ENCODE measurements at regions not wholly inside any gene's neighbourhood (a gene's known extent, or its start where the extent isn't known, plus 50 kb on each side); places are given as distances from the start of the nearest gene placed in this dataset.

DNA sequence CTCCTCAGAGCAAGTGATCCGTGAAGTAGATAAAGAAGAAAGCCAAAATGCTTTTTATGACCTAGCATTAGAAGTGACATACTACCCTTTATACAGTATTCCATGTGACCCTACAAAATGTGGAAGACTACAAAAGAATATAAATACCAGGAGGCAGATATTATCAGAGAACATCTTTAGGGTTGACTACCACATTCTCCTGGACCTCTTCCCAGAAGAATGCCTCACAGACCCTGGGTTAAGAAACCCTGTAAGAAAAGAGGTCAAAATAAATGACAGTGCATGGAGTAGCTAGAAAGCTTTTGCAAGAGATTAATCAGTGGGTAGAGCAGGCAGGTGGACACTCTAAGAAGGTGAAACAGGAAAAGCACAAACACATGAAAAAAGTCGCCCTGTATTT lies 69.2 kb downstream of the FANCF start:
- TF ChIP-seq ARNTL (CRISPR knock-in tag; IDR thresholded peaks at IDR 0.05; ENCODE audit: borderline replicate concordance, low read depth) (no peak), ZNF70 (CRISPR knock-in tag; IDR thresholded peaks at IDR 0.05) (no peak), TCF4 (CRISPR knock-in tag; IDR thresholded peaks at IDR 0.05; ENCODE audit: borderline replicate concordance) (no peak), RARB (CRISPR knock-in tag; IDR thresholded peaks at IDR 0.05) (no peak)
- TF ChIP-seq, protein P1, sequence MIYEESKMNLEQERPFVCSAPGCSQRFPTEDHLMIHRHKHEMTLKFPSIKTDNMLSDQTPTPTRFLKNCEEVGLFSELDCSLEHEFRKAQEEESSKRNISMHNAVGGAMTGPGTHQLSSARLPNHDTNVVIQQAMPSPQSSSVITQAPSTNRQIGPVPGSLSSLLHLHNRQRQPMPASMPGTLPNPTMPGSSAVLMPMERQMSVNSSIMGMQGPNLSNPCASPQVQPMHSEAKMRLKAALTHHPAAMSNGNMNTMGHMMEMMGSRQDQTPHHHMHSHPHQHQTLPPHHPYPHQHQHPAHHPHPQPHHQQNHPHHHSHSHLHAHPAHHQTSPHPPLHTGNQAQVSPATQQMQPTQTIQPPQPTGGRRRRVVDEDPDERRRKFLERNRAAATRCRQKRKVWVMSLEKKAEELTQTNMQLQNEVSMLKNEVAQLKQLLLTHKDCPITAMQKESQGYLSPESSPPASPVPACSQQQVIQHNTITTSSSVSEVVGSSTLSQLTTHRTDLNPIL (CRISPR knock-in tag; IDR thresholded peaks at IDR 0.05; ENCODE audit: low read depth) = no peak

Data from SK-N-SH treated with all-trans-retinoic acid at 6 μM for 48 hours (cell line).